Transverse colon (tissue), 4 donors: ENCODE measurements at regions not wholly inside any gene's neighbourhood (a gene's known extent, or its start where the extent isn't known, plus 50 kb on each side); places are given as distances from the start of the nearest gene placed in this dataset.

Source experiments
- DNase-seq: peaks from one replicate; pipeline ENCODE4 v3.0.0-alpha.2; 2019
- H3K27ac ChIP-seq, 4 donors: fragments of 200-600 bp; sonication (generic); 2 replicates each; pipeline ENCODE4 v1.5.1; 2016 to 2018; ENCODE audit warnings: inconsistent platforms in 4 of 4
- H3K27me3 ChIP-seq: fragments of 200-600 bp; sonication (generic); 2 replicates; pipeline ENCODE4 v1.5.1; 2017; ENCODE audit warnings: inconsistent platforms
- H3K36me3 ChIP-seq, 4 donors: fragments of 200-600 bp; sonication (generic); 2 replicates each; pipeline ENCODE4 v1.5.1; 2017 to 2019; ENCODE audit warnings: inconsistent platforms in 4 of 4
- H3K4me1 ChIP-seq, 4 donors: fragments of 200-600 bp; sonication (generic); 2 replicates each; pipeline ENCODE4 v1.5.1; 2017 to 2020; ENCODE audit warnings: inconsistent platforms in 4 of 4
- H3K4me3 ChIP-seq, 4 donors: fragments of 200-600 bp; sonication (generic); 1 replicate in 1 of 4; 2 replicates in 3 of 4; pipeline versions ENCODE4 v1.5.1 to v1.6.1; 2017 to 2019; ENCODE audit warnings: inconsistent platforms in 4 of 4
- H3K9me3 ChIP-seq, 2 donors: fragments of 200-600 bp; sonication (generic); 2 replicates each; pipeline ENCODE4 v1.5.1; 2017 to 2019; ENCODE audit warnings: inconsistent platforms in 2 of 2
- CTCF ChIP-seq, 5 experiments: fragments of 200-600 bp in 3 of 5; fragments of 450-650 bp in 2 of 5; sonication (generic) in 3 of 5; IDR thresholded peaks; 1 replicate in 2 of 5; 2 replicates in 3 of 5; pipeline ENCODE4 v1.5.1; 2016 to 2017; ENCODE audit warnings: antibody characterized with exemption in 5 of 5, inconsistent platforms in 3 of 5, mild to moderate bottlenecking in 2 of 5, moderate library complexity in 1 of 5
- EP300 ChIP-seq: sonication (generic); formaldehyde crosslinking; IDR thresholded peaks from one replicate; pipeline ENCODE4 v1.6.1; 2017; ENCODE audit warnings: antibody characterized with exemption, low read depth
- POLR2A ChIP-seq: fragments of 450-650 bp; IDR thresholded peaks from one replicate; pipeline ENCODE4 v1.6.1; 2016; ENCODE audit warnings: antibody characterized with exemption, mild to moderate bottlenecking, moderate library complexity
- POLR2AphosphoS5 ChIP-seq, 3 donors: sonication (generic); formaldehyde crosslinking; IDR thresholded peaks; one replicate each; pipeline ENCODE4 v1.6.1; 2016; ENCODE audit warnings: antibody characterized with exemption in 3 of 3
- WGBS, 2 donors: methylation state at CpG; one replicate each; pipeline ENCODE4 v1.1.5; 2018; ENCODE audit warnings: low coverage in 1 of 2; 5-methylcytosine and 5-hydroxymethylcytosine counted together
- in situ Hi-C, 4 donors: fragments of 200-750 bp; cut with MboI; loops; one replicate each; pipeline versions ENCODE4 v1.15.0 to v1.15.1; 2017; ENCODE audit warnings: low sequenced_read_pairs in 3 of 4, low pct_ligation_motif_present in 1 of 4, low pct_unique_long_range_greater_than_20kb in 1 of 4
- intact Hi-C: fragments of 100-400 bp; cut with DNase I; formaldehyde crosslinking; loops from one replicate; pipeline ENCODE4 v1.15.1; 2023; ENCODE audit warnings: low total_unique reads

- H3K36me3 ChIP-seq = no peaks in the 10 kb centered on the region
- intact Hi-C loops (no loop called here), in situ Hi-C loops (no loop called here)
- peaks cover 0 to 4% (median 0%) of the 10 kb centered on the region in 4 donors for H3K4me1 ChIP-seq
- no peaks in the 10 kb centered on the region for H3K27me3 ChIP-seq
- no peak overlapping the region for H3K27ac ChIP-seq
- DNase-seq = no peak
- H3K9me3 ChIP-seq = no peaks in the 10 kb centered on the region
- 81 to 89% methylated on average over 4 of the region's 4 CpGs for WGBS, 2 donors
- H3K4me3 ChIP-seq = no peak overlapping the region
- TF ChIP-seq CTCF (IDR thresholded peaks at IDR 0.05) = no peak
- no peak for TF ChIP-seq POLR2A
- TF ChIP-seq POLR2AphosphoS5 (IDR thresholded peaks at IDR 0.05) = no peak
- no peak for TF ChIP-seq EP300
Measured at GRCh38 chr13:99709134-99709533, 207.9 kb downstream of the TM9SF2 start.

- WGBS, 2 donors = 51 to 52% methylated on average over 4 of the region's 4 CpGs
Measured at GRCh38 chr13:99704390-99704789, 203.1 kb downstream of the TM9SF2 start.

GRCh38 chr13:99703908-99704307 is 202.6 kb downstream of the TM9SF2 start:
- no peak for DNase-seq
- intact Hi-C loops = no loop called here
- H3K27ac ChIP-seq = no peak overlapping the region
- H3K27me3 ChIP-seq = no peaks in the 10 kb centered on the region
- no peak overlapping the region for H3K4me3 ChIP-seq
- no peaks in the 10 kb centered on the region for H3K36me3 ChIP-seq
- H3K4me1 ChIP-seq = peaks cover 0 to 12% (median under 1%) of the 10 kb centered on the region in 4 donors
- TF ChIP-seq CTCF (IDR thresholded peaks at IDR 0.05) (no peak), EP300 (no peak), POLR2A (no peak), POLR2AphosphoS5 (IDR thresholded peaks at IDR 0.05) (no peak)
- no peaks in the 10 kb centered on the region for H3K9me3 ChIP-seq
- in situ Hi-C loops = no loop called here

More at GRCh38 chr13:99704390-99704789, 203.1 kb downstream of the TM9SF2 start:
- Histone ChIP-seq H3K4me1 (peaks cover 0 to 12% (median 0%) of the 10 kb centered on the region in 4 donors), H3K27ac (no peak overlapping the region), H3K36me3 (no peaks in the 10 kb centered on the region), H3K4me3 (no peak overlapping the region), H3K9me3 (no peaks in the 10 kb centered on the region), H3K27me3 (no peaks in the 10 kb centered on the region)
- in situ Hi-C loops (no loop called here), intact Hi-C loops (no loop called here)
- no peak for DNase-seq
- TF ChIP-seq POLR2AphosphoS5 (IDR thresholded peaks at IDR 0.05) (no peak), POLR2A (no peak), EP300 (no peak), CTCF (IDR thresholded peaks at IDR 0.05) (no peak)

GRCh38 chr13:99702687-99703319 is 201.5 kb downstream of the TM9SF2 start:
- in situ Hi-C loops = no loop called here
- 81% methylated on average over 9 of the region's 9 CpGs; no CpG with 5 or more reads in 1 of the 2 donors for WGBS, 2 donors

More at GRCh38 chr13:99702687-99703319, 201.5 kb downstream of the TM9SF2 start:
- no peaks in the 10 kb centered on the region for H3K36me3 ChIP-seq
- no peaks in the 10 kb centered on the region for H3K27me3 ChIP-seq
- no peak for DNase-seq
- intact Hi-C loops = no loop called here
- no peak overlapping the region for H3K4me3 ChIP-seq
- H3K27ac ChIP-seq = no peak overlapping the region
- TF ChIP-seq CTCF (IDR thresholded peaks at IDR 0.05) = no peak
- no peak for TF ChIP-seq POLR2AphosphoS5 (IDR thresholded peaks at IDR 0.05)
- no peak for TF ChIP-seq POLR2A
- no peak for TF ChIP-seq EP300
- H3K9me3 ChIP-seq = no peaks in the 10 kb centered on the region
- H3K4me1 ChIP-seq = peaks cover 0 to 16% (median 5%) of the 10 kb centered on the region in 4 donors
